ENCODE measurements at regions not wholly inside any gene's neighbourhood (a gene's known extent, or its start where the extent isn't known, plus 50 kb on each side); places are given as distances from the start of the nearest gene placed in this dataset.

DNA sequence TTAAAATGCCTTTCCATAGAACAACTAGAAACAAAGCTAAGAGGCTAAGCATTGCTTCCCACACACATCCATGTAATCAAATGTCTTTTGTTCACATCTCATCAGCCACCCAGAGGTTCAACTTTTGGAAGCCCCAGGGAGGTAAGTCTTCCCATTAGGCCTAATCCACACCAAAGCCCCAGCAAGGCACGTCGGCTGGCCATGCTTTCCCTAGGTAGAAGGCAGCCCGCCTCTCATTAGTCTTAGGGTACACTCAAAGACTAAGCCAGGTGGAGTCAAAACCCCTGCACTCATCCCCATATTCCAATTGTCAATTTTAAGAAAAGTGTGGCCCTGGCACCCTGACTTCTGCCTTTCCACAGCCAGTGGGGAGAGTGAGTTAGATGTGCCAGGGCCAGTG lies 87.9 kb downstream of the ATPSCKMT start:
- TF ChIP-seq TOX (CRISPR knock-in tag; IDR thresholded peaks at IDR 0.05; ENCODE audit: borderline replicate concordance) (no peak), RARB (CRISPR knock-in tag; IDR thresholded peaks at IDR 0.05) (no peak), ZFP30 (CRISPR knock-in tag; IDR thresholded peaks at IDR 0.05) (no peak)

Measured in SK-N-SH treated with all-trans-retinoic acid at 6 μM for 48 hours (cell line).